HG03378 (cell line): ENCODE measurements at regions not wholly inside any gene's neighbourhood (a gene's known extent, or its start where the extent isn't known, plus 50 kb on each side); places are given as distances from the start of the nearest gene placed in this dataset.

Experiments used
- ATAC-seq: cut with Tn5 transposase; IDR thresholded peaks from one replicate; pipeline ENCODE4 v1.9.1; 2021; ENCODE audit warnings: mild to moderate bottlenecking, moderate library complexity; ENCODE audit not compliant: unreplicated experiment

- ATAC-seq, result no peak
Measured at GRCh38 chr1:80731241-80731894, 1069.4 kb upstream of the ADGRL2 start.

DNA sequence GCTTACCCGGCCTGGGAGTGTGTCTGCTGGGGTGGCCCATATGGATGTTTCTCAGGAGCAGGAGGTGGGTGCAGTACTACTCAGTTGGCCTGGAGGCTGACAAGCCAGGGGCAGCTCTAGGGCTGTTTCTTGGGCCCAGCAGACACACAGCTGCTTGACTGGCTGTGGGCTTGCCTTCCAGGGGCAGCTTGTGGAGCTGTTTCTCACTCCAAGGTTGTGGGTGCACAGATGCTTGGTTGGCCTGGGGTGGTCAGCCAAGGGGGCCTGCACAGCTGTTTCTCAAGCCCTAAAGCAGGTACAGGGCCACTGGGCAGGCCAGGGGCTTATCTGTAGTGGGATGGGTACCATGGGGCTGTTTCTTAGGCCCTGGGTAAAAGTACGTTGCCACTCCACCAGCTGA, 1078.1 kb upstream of the ADGRL2 start:
- ATAC-seq, result no peak

DNA sequence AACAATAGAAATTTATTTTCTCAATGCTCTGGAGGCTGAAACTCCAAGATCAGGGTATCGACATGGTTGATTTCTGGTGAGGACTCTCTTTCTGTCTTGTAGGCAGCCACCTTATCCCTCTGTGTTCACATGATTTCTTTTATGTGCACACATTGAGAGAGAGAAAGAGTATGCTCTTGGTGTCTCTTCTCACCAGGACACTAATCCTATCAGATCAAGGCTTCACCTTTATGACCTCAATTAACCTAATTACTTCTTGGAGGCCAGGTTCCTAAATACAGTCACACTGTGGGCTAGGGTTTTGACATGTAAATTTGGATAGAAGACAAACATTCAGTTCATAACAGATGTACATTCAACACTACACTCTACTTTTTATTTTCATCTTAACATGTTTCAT, 1094.2 kb upstream of the ADGRL2 start:
- ATAC-seq, result no peak

- no peak for ATAC-seq
Measured at GRCh38 chr1:80678438-80678837, 1122.3 kb upstream of the ADGRL2 start.

DNA sequence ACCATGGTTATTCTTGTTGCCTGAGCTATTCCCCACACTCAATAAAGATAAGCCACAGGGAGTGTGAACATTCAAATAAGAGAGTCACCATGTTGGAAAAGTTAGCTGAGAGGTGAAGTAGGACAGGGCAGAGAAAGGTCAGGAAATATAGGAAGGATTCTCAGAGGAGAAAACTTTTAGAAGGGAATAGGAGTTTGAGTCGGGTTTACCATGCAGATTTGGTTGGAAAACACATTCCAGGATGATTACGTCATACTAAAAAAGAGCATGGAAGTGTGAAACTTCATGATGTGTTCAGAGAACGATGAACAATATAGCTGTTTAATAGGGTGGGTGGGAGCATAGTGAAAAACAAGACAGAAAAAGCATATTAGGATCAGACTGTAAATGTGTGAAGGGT, 1125.3 kb upstream of the ADGRL2 start:
- no peak for ATAC-seq

- no peak for ATAC-seq
Measured at GRCh38 chr1:80673935-80674597, 1126.7 kb upstream of the ADGRL2 start.

GRCh38 chr1:80668372-80668771, 1132.4 kb upstream of the ADGRL2 start:
- no peak for ATAC-seq

- ATAC-seq, result no peak
Measured at GRCh38 chr1:80666073-80666472, 1134.7 kb upstream of the ADGRL2 start.

GRCh38 chr1:80659161-80659560, 1141.6 kb upstream of the ADGRL2 start:
- no peak for ATAC-seq

GRCh38 chr1:80657707-80658106, 1143.0 kb upstream of the ADGRL2 start:
- no peak for ATAC-seq

- ATAC-seq, result no peak
Measured at GRCh38 chr1:80657044-80657643, 1143.6 kb upstream of the ADGRL2 start.

DNA sequence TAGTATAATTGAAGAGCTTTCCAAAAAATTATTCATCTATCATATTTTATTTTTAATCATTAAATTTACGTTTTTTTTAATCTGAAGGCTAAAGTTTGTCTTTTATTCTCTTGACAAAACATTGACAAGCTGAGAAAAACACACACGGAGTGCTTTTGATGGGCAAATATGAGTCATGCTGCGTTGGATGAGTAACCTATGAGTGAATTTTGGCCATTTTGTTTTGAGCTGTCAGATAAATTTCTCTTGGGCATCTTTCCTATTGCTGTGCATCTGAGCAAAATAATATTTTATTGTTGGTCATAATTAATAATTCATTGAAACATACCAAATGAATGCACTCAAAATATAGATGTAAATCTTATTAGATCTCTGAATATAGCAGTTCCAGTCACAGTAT, 1144.1 kb upstream of the ADGRL2 start:
- peak; percentile 61 for ATAC-seq

DNA sequence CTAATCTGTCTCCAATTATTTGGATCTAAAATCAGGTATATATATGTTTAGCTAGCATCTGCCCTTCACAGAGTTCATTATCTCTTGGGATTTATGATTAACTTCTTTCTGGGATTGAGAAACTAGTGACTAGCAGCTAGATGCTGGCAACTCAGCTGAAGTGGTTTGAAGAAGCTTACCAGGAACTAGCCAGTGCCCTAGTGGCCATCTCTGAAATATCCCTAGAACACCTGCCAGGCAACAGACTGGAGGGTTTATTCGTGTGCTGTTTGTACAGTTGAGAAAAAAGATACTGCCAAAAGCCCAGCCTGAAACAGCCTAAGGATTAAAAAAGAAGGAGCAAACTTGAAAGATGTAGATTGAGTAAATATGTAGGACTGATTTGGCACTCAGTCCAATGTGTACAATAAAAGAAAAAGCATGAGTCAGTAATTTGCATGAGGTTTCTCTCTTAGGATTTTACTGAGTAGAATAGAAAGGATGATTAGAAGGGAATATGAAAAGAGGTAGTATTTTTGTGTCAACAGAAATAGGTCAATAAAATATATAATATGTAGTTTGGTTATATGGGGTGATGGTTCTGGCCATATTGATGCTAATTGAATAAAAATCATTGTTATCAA, 1144.6 kb upstream of the ADGRL2 start:
- peak; percentile 86 for ATAC-seq

- ATAC-seq, result no peak
Measured at GRCh38 chr1:80646053-80646452, 1154.7 kb upstream of the ADGRL2 start.

- ATAC-seq, result peak; percentile 53
Measured at GRCh38 chr1:80645621-80646020, 1155.1 kb upstream of the ADGRL2 start.

DNA sequence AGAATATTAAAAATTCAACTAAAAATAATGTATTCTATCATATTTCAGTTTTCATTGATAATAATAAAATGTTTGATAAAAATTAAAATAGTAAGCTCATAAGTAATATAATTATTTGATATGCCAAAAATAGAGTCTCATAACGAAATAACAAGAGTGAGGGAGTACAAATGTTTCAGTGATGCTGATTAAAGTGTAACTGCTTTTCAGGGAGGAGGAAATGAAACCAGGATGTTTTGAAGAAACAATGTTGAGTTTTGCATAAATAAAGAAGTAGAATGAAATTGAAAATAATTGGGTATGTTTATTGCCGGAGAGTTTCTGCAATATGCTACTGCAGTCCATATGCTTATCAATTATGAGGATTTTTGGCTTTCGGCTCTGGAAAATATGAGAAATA, 1159.8 kb upstream of the ADGRL2 start:
- peak; percentile 42 for ATAC-seq

GRCh38 chr1:80639777-80640533, 1160.8 kb upstream of the ADGRL2 start:
- ATAC-seq, result peak; percentile 100

GRCh38 chr1:80633947-80634706, 1166.6 kb upstream of the ADGRL2 start:
- ATAC-seq, result no peak

DNA sequence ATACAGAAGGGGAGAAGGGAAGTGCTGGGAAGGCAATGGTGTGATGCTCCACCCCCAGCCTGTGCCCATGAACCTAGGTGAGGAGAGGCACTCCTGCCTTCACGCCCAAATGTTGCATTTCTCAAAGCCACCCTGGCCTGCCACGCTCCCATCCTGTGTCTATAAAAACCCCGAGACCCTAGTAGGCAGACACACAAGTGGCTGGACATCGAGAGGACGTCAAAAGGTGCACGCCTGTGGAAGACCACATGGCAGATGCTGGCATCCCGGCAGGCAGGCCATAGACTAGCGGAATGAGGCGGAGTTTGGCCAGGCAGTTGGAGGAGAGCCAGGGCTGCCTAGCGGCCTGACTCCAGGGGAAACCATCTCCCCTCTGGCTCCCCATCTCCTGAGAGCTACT, 1168.5 kb upstream of the ADGRL2 start:
- no peak for ATAC-seq

DNA sequence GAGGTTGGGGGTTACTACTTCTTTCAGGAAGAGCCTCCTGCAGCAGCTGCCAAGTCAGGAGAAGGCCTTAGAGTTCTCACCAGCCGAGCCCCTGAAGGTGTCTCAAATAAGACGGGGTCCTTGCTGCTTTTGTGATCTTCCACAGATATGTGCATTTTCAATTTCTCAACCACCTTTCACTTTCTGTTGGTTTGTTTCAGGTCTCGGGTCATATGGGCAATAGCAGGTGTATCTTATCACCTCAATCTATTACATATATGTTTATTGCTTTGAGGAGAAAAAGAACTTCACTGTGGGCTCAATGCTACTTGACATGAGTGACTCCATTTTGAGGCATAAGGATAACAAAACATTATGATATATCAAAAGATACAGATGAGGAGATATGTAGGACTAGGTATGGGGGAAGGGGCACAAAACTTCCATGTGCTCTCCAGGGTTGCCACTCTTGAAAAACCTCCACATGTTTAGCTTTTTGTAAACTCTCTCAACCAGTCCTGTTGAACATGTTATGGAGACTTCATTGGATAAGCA, 1171.4 kb upstream of the ADGRL2 start:
- ATAC-seq, result peak; percentile 54
